Cerebellar nuclear complex (tissue), 1 donor: ENCODE measurements at regions not wholly inside any gene's neighbourhood (a gene's known extent, or its start where the extent isn't known, plus 50 kb on each side); places are given as distances from the start of the nearest gene placed in this dataset.

Experiments
- DNase-seq, 2 experiments: peaks; one replicate each; lab custom pipeline; 2025; lab: John Stamatoyannopoulos, UW

GRCh38 chr9:84174486-84174885 is 166.1 kb downstream of the SLC28A3 start:
- no peak for DNase-seq

- no peak for DNase-seq
These were observed 163.2 kb downstream of the SLC28A3 start for GRCh38 chr9:84177407-84177806.

GRCh38 chr9:84179531-84179930 is 161.0 kb downstream of the SLC28A3 start:
- no peak for DNase-seq

- DNase-seq: no peak
These were observed 153.5 kb downstream of the SLC28A3 start for GRCh38 chr9:84187090-84187489.

- DNase-seq: no peak
These were observed 150.7 kb downstream of the SLC28A3 start for GRCh38 chr9:84189904-84190303.

GRCh38 chr9:84190411-84190810 is 150.1 kb downstream of the SLC28A3 start:
- no peak for DNase-seq

GRCh38 chr9:84206801-84207370 is 133.7 kb downstream of the SLC28A3 start:
- no peak for DNase-seq

GRCh38 chr9:84207491-84207951 is 133.0 kb downstream of the SLC28A3 start:
- no peak for DNase-seq

- no peak for DNase-seq
These were observed 128.3 kb downstream of the SLC28A3 start for GRCh38 chr9:84212246-84212645.

- no peak for DNase-seq
These were observed 127.6 kb downstream of the SLC28A3 start for GRCh38 chr9:84212982-84213381.

GRCh38 chr9:84216151-84216550 is 124.4 kb downstream of the SLC28A3 start:
- DNase-seq: no peak

- DNase-seq: no peak
These were observed 122.2 kb downstream of the SLC28A3 start for GRCh38 chr9:84218322-84218721.

GRCh38 chr9:84224246-84224645 is 116.3 kb downstream of the SLC28A3 start:
- no peak for DNase-seq
